ELR (cell line): ENCODE measurements at regions not wholly inside any gene's neighbourhood (a gene's known extent, or its start where the extent isn't known, plus 50 kb on each side); places are given as distances from the start of the nearest gene placed in this dataset.
"Not testable (repeated sequence)": the region's sequence is repeated elsewhere in the genome, so short reads cannot be mapped to it uniquely, and the experiment has no call there.

Experiments
- DNase-seq: peaks from one replicate; pipeline ENCODE4 v3.0.0-alpha.2; 2015; ENCODE audit warnings: low read depth

- DNase-seq = no peak
Measured at GRCh38 chr12:94916663-94917062, 86.8 kb downstream of the NDUFA12 start.

DNA sequence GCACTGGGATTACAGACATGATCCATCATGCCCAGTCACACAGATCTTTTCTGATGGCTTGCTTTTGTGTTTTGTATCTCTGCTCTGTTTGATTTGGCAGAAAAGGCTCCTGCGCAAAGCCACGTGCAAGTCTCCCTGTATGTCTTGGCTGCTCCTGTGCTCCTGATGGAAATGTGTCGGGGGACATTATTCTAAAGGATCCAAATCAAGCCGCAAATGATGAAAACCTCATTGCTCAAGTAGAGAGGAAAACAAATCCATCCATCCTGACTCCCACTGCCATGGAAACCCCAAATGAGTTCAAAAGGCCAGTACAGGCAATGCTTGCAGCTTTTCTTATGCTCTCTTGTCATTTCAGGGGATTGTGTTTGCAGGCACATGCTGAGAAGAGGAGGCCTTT is 93.8 kb downstream of the NDUFA12 start:
- no peak for DNase-seq

DNA sequence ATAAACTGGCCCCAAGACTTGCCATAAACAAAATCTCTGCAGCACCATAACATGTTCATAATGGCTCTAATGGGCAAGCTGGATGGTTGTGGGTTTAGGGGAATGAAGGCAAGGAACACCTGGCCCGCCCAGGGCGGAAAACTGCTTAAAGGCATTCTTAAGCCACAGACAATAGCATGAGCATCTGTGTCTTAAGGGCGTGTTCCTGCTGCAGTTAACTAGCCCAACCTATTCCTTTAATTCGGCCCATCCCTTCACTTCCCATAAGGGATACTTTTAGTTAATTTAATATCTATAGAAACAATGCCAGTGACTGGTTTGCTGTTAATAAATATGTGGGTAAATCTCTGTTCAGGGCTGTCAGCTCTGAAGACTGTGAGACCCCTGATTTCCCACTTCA is 97.7 kb downstream of the NDUFA12 start:
- not testable (repeated sequence) for DNase-seq

DNA sequence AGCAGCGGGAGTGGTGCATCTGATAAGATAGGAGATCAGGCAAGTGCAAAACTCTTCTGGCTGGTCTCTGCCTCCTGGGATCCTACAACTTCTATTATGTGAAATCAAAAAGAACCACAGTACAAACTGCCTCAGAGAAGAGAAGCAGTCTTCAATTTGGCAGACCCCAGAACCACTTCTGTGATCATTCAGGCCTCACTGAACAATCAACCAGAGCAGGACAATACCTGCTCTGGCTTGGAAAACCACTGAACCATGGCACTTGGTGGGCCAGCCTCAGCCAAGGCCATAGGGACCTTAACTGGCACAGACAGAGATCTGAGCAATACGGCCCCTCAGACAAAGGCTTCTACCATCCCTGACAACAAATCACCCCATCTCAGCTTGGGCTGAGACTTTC is 103.0 kb downstream of the NDUFA12 start:
- DNase-seq = no peak

DNA sequence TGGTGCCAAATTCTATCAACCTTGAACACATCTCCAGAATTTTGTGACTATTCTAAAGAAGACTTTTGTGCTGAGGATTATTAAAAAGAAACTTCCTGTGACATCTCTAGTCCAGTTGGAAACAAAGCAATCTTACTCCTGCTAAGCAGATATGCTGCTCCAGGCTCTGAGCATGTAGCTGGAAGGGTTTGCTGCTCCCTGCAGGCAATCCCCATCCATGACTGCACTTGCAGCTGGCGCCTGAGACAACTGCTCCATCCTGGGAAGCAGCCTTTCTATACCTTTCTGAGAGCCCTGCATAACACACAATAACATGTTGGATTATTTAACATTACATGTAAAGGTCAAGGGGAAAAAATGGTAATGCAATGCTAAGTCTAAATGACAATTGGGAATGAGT is 105.1 kb downstream of the NDUFA12 start:
- peak; percentile 32 for DNase-seq

DNA sequence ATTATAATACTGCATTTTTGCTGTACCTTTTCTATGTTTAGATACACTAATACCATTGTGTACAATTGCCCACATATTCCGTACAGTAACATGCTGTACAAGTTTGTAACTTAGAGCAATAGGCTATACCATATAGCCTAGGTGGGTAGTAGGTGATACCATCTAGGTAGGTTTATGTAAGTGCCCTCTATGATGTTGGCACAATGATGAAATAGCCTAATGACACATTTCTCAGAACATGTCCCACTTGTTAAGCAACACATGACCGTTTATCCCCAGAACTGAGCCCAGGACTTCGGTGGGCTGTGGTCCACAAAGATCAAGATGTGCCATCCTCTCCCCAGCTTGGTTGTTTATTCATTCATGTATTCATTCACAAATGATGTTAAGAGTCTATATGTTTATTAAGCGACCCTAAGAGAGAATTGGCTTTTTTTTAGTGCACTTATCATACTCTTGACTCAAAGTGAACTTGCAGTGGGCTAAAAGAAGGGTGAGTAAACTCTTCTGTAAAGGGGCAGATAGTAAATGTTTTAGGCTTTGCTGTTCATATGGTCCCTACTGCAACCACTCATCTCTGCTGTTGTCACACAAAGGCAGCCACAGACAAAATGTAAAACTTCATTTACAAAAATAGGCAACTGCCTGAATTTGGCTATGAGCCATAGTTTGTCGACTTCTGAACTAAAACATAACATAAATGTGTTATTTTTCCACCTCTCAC is 110.8 kb downstream of the NDUFA12 start:
- no peak for DNase-seq

DNA sequence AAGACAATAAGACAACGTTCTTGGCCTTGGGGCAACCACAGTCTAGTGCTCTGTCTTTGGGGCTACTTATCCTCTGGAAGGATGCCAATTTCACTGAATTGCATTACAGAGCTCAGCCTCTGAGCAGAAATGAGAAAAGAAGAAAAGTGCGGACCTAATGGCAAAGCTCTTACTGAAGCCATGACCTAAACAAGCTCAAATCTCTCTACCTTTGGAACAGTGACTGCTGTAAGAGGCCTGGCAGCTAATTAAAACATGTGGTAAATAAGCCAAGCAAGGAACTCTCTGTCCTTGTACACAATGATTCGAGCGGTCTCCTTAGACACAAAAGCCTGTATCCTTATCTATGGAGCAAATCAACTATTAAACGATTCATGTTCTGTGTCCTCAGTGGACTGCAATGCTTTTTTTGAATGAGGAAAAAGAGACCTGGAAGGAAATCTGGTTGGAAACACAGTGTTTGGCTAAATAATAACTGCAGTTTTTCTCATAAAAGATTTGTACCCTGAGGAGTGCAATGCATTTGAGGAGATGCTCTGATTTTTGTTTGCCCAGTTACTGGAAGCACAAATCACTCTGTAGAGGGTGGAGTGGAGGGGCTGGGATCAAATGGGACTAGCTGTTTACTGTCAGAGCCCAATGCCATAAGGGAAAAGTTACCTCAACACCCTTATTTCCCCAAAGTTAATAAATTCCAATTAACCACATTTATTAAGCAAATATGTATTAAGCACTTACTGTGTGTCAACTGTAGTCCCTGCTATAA is 113.9 kb downstream of the NDUFA12 start:
- no peak for DNase-seq

DNA sequence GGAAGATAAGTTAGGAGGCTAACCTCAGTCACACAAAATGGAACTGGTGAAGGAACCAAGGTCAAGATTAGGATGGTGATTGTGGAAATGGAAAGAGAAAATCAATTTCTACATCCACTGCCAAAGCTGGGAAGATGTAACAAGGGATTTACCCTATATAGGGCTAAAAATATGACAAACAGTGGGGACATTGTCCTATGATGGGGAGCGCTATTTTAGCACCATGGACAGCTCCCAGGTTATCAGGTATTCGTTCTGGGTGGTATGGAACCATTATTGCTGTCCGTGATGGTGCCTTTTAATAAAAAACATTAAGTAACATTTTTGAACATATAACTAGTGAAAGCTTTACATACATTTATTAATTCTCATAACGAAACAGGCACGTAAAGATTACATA is 124.0 kb downstream of the NDUFA12 start:
- DNase-seq = peak; percentile 40

- DNase-seq = peak; percentile 41
Measured at GRCh38 chr12:94875525-94875924, 128.0 kb downstream of the NDUFA12 start.

GRCh38 chr12:94874518-94875302 is 128.8 kb downstream of the NDUFA12 start:
- DNase-seq = no peak

- no peak for DNase-seq
Measured at GRCh38 chr12:94873734-94874517, 129.6 kb downstream of the NDUFA12 start.

GRCh38 chr12:94872971-94873733 is 130.3 kb downstream of the NDUFA12 start:
- DNase-seq = peak; percentile 35

DNA sequence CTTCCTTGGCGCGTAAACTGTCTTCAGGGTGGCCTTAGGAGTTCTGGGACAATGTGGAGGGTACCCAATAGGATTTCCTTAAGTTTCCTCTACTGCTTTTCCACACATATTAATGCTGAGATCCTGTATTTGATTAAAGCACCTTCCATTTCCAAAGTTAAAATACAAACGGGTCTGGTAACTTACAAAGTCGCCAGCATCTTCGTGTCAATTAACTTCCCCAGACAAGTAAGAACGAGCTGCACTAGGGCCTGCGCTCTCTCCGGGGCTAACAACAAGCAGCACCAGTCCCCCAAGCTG is 130.9 kb downstream of the NDUFA12 start:
- no peak for DNase-seq

- no peak for DNase-seq
Measured at GRCh38 chr12:94872007-94872653, 131.4 kb downstream of the NDUFA12 start.

DNA sequence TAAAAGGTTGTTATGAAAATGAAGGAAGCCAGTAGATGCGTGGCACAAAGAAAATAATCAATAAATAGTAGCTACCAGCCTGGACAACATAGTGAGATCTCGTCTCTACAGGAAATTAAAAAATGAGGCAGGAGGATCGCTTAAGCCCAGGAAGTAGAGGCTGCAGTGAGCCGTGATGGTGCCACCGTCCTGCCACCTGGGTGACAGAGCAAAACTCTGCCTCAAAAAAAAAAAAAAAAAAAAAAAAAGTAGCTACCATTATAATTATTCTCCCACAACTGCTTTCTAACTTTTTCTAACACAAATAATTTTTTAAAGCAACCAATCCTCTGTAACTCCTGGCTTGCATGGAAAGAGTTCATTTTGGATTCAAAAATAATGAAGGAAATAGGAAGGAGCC is 133.0 kb downstream of the NDUFA12 start:
- no peak for DNase-seq

GRCh38 chr12:94868161-94868560 is 135.3 kb downstream of the NDUFA12 start:
- DNase-seq = no peak

- peak; percentile 73 for DNase-seq
Measured at GRCh38 chr12:94867066-94867855, 136.2 kb downstream of the NDUFA12 start.

DNA sequence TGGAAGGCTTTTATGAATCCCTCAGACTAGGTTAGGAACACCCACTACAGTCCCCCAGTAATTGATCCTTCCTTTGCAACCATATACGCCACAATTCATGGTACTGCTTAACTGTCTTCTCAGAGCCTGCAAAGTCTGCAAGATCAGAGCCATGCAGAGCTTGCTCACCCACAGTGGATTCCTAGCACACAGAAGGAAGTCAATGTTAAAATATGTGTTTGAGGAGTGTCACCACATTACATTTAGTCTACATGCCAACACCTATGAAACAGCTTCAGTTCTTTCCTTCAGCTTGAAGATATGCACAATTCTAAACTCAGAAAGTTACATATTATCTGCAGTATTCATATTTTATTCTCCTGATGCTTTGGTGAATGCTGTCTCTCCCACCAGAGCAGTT is 138.5 kb downstream of the NDUFA12 start:
- no peak for DNase-seq

DNA sequence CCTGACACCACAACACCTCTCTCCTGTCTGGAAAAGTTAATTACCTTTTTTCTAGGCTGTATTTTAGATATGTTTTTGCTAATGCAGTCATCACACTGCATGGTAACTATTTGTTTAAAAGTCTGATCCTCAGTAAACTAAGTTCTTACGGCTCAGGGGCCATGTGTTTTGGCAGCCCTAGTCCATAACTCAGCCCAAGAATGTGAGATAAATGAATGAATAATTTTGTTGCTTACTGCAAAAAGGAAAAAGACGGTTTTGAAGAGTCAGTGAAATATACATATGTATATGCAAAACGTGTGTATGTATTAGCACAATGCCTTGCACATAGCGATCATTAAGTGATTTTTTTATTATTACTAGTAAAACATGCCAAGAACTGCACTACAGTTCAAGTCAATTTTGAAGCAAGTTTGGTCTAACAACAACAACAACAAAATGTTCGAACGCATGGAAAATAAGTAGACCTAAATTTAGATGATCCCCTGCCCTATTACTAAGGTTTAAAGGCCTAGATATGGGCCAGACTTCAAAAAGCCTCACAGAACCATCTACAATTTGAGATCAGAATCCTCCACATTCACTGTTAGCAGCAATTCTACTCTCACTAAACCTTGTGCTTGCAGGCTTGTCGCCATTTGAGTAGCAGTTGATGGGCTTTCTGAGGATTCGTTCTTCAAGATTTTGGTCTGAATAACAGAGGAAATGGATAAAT is 140.0 kb downstream of the NDUFA12 start:
- DNase-seq = no peak
